Tibial artery (tissue), 4 donors: ENCODE measurements at regions not wholly inside any gene's neighbourhood (a gene's known extent, or its start where the extent isn't known, plus 50 kb on each side); places are given as distances from the start of the nearest gene placed in this dataset.
"Not testable (repeated sequence)": the region's sequence is repeated elsewhere in the genome, so short reads cannot be mapped to it uniquely, and the experiment has no call there.

Source experiments
- DNase-seq, 2 donors: peaks; one replicate each; pipeline ENCODE4 v3.0.0-alpha.2; 2019
- H3K27ac ChIP-seq, 2 donors: fragments of 200-600 bp; sonication (generic) in 1 of 2; 1 replicate in 1 of 2; 2 replicates in 1 of 2; pipeline ENCODE4 v1.5.1; 2018 to 2019; ENCODE audit warnings: mild to moderate bottlenecking in 1 of 2
- H3K27me3 ChIP-seq, 2 donors: fragments of 200-600 bp; sonication (generic) in 1 of 2; one replicate each; pipeline versions ENCODE4 v1.5.1 to v1.6.0; 2016 to 2019
- H3K36me3 ChIP-seq, 3 donors: fragments of 200-600 bp; sonication (generic) in 2 of 3; one replicate each; pipeline ENCODE4 v1.5.1; 2016 to 2019; ENCODE audit warnings: mild to moderate bottlenecking in 2 of 3
- H3K4me1 ChIP-seq, 4 donors: fragments of 200-600 bp; sonication (generic) in 2 of 4; 1 replicate in 3 of 4; 2 replicates in 1 of 4; pipeline ENCODE4 v1.5.1; 2016 to 2019
- H3K4me3 ChIP-seq, 2 donors: fragments of 200-600 bp; sonication (generic) in 1 of 2; 1 replicate in 1 of 2; 2 replicates in 1 of 2; pipeline ENCODE4 v1.5.1; 2018 to 2019; ENCODE audit warnings: mild to moderate bottlenecking in 2 of 2
- H3K9me3 ChIP-seq, 3 donors: fragments of 200-600 bp; sonication (generic) in 1 of 3; one replicate each; pipeline ENCODE4 v1.5.1; 2016 to 2019
- CTCF ChIP-seq, 2 experiments: fragments of 200-600 bp in 1 of 2; fragments of 450-650 bp in 1 of 2; IDR thresholded peaks; one replicate each; pipeline ENCODE4 v1.5.1; 2017 to 2019; ENCODE audit warnings: antibody characterized with exemption in 2 of 2, mild to moderate bottlenecking in 1 of 2, moderate library complexity in 1 of 2
- intact Hi-C: fragments of 100-400 bp; cut with DNase I; formaldehyde crosslinking; loops from one replicate; pipeline ENCODE4 v1.15.0; 2023; ENCODE audit warnings: low total_unique reads

GRCh38 chr7:152594801-152595200 lies 81.1 kb downstream of the XRCC2 start:
- no peak for DNase-seq
- Histone ChIP-seq H3K27ac (no peak overlapping the region), H3K4me1 (no peaks in the 10 kb centered on the region), H3K9me3 (no peaks in the 10 kb centered on the region), H3K36me3 (no peaks in the 10 kb centered on the region), H3K4me3 (no peak overlapping the region), H3K27me3 (peaks cover 0 to 3% of the 10 kb centered on the region in 2 donors)
- intact Hi-C loops = no loop called here
- no peak for TF ChIP-seq CTCF (IDR thresholded peaks at IDR 0.05)

- H3K4me3 ChIP-seq = no peak overlapping the region
- DNase-seq = peak; percentile 8 to 9
- no peaks in the 10 kb centered on the region for H3K27me3 ChIP-seq
- no peaks in the 10 kb centered on the region for H3K4me1 ChIP-seq
- H3K9me3 ChIP-seq = no peaks in the 10 kb centered on the region
- TF ChIP-seq CTCF (IDR thresholded peaks at IDR 0.05) = no peak
- no peak overlapping the region for H3K27ac ChIP-seq
- H3K36me3 ChIP-seq = no peaks in the 10 kb centered on the region
- intact Hi-C loops = no loop called here
Observed at GRCh38 chr7:152591976-152592375, 84.0 kb downstream of the XRCC2 start.

- no peak for DNase-seq
- Histone ChIP-seq H3K27ac (no peak overlapping the region), H3K9me3 (no peaks in the 10 kb centered on the region), H3K4me3 (no peak overlapping the region), H3K4me1 (no peaks in the 10 kb centered on the region), H3K36me3 (no peaks in the 10 kb centered on the region), H3K27me3 (no peaks in the 10 kb centered on the region)
- intact Hi-C loops = no loop called here
- TF ChIP-seq CTCF (IDR thresholded peaks at IDR 0.05) = no peak
Observed at GRCh38 chr7:152590481-152590880, 85.5 kb downstream of the XRCC2 start.

GRCh38 chr7:152589821-152590220 lies 86.1 kb downstream of the XRCC2 start:
- peak in 1 of 2 donors; percentile 3 for DNase-seq
- intact Hi-C loops, H3K4me1 ChIP-seq, H3K9me3 ChIP-seq, H3K27me3 ChIP-seq, H3K27ac ChIP-seq, H3K4me3 ChIP-seq, H3K36me3 ChIP-seq: not testable (repeated sequence)

- Histone ChIP-seq H3K27me3 (no peaks in the 10 kb centered on the region), H3K4me3 (no peak overlapping the region), H3K27ac (no peak overlapping the region), H3K9me3 (no peaks in the 10 kb centered on the region), H3K4me1 (no peaks in the 10 kb centered on the region), H3K36me3 (no peaks in the 10 kb centered on the region)
- intact Hi-C loops = no loop called here
- no peak for DNase-seq
- TF ChIP-seq CTCF (IDR thresholded peaks at IDR 0.05) = no peak
Observed at GRCh38 chr7:152588350-152588749, 87.6 kb downstream of the XRCC2 start.

GRCh38 chr7:152587366-152587765 lies 88.6 kb downstream of the XRCC2 start:
- no peaks in the 10 kb centered on the region for H3K36me3 ChIP-seq
- no peak overlapping the region for H3K27ac ChIP-seq
- H3K4me3 ChIP-seq = no peak overlapping the region
- TF ChIP-seq CTCF (IDR thresholded peaks at IDR 0.05) = no peak
- no peaks in the 10 kb centered on the region for H3K27me3 ChIP-seq
- intact Hi-C loops = no loop called here
- H3K4me1 ChIP-seq = no peaks in the 10 kb centered on the region
- DNase-seq = no peak
- H3K9me3 ChIP-seq = no peaks in the 10 kb centered on the region
